Activated B cell treated with CpG ODN at 0.5 μM for 24 hours (primary cell): ENCODE measurements at regions not wholly inside any gene's neighbourhood (a gene's known extent, or its start where the extent isn't known, plus 50 kb on each side); places are given as distances from the start of the nearest gene placed in this dataset.

Experiments used
- ATAC-seq: fragments of 200-7000 bp; cut with Tn5 transposase; one replicate; pipeline ENCODE4 v1.10.0; 2021; ENCODE audit warnings: low read depth, mild to moderate bottlenecking, moderate library complexity
- CTCF ChIA-PET: fragments of 350-600 bp; sonication (Branson Sonifier 250); formaldehyde crosslinking; loops from one replicate; lab custom pipeline; 2021; ENCODE audit warnings: antibody characterized with exemption; lab: Charles Lee
- POLR2A ChIA-PET: fragments of 350-600 bp; sonication (Branson Sonifier 250); formaldehyde crosslinking; loops from one replicate; lab custom pipeline; 2021; ENCODE audit warnings: antibody characterized with exemption; lab: Charles Lee
- DNase-seq: peaks from one replicate; pipeline ENCODE4 v3.0.0; 2022
- H3K27ac Mint-ChIP-seq: one replicate; pipeline ENCODE4 v1.8.0; 2020; ENCODE audit warnings: mixed read lengths
- H3K27me3 Mint-ChIP-seq: one replicate; pipeline ENCODE4 v1.8.0; 2021; ENCODE audit warnings: mixed read lengths
- H3K36me3 Mint-ChIP-seq: one replicate; pipeline ENCODE4 v1.8.0; 2021; ENCODE audit warnings: low read depth, mixed read lengths
- H3K4me1 Mint-ChIP-seq: one replicate; pipeline ENCODE4 v1.8.0; 2021; ENCODE audit warnings: mixed read lengths
- H3K4me3 Mint-ChIP-seq: one replicate; pipeline ENCODE4 v1.8.0; 2020; ENCODE audit warnings: mild to moderate bottlenecking, mixed read lengths
- H3K9me3 Mint-ChIP-seq: one replicate; pipeline ENCODE4 v1.8.0; 2020; ENCODE audit warnings: mixed read lengths
- intact Hi-C: fragments of 100-400 bp; cut with micrococcal nuclease; formaldehyde crosslinking; loops from one replicate; pipeline ENCODE4 v1.15.1; 2024
- TF ChIP-seq, protein P1 (sequence below): fragments of 200-600 bp; IDR thresholded peaks from one replicate; pipeline ENCODE4 v1.8.0; 2022; ENCODE audit warnings: antibody characterized with exemption, mild to moderate bottlenecking

DNA sequence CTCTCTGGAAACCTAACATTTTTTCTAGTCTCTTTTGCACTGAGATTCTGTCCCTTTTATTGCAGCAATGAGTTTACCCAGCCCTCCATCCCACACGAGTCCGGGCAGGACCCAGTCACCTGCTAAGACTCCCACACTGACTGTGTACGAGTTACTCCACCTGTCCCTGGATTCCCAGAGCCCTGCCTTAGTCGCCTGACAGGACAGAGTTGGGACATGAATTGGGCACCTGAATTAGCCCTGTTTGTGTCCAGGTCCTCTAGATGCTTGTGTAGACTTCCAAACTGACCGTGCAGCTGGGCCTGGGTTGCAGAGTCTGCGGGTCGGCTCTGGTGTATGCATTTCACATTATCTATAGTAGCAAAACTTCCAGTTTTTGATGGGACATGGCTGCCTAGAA is 238.7 kb downstream of the VAPA start:
- ATAC-seq (no peak), DNase-seq (no peak)
- H3K27me3 Mint-ChIP-seq: no peaks in the 10 kb centered on the region
- no peaks in the 10 kb centered on the region for H3K4me1 Mint-ChIP-seq
- H3K9me3 Mint-ChIP-seq: peaks cover 4% of the 10 kb centered on the region
- TF ChIP-seq, protein P1, sequence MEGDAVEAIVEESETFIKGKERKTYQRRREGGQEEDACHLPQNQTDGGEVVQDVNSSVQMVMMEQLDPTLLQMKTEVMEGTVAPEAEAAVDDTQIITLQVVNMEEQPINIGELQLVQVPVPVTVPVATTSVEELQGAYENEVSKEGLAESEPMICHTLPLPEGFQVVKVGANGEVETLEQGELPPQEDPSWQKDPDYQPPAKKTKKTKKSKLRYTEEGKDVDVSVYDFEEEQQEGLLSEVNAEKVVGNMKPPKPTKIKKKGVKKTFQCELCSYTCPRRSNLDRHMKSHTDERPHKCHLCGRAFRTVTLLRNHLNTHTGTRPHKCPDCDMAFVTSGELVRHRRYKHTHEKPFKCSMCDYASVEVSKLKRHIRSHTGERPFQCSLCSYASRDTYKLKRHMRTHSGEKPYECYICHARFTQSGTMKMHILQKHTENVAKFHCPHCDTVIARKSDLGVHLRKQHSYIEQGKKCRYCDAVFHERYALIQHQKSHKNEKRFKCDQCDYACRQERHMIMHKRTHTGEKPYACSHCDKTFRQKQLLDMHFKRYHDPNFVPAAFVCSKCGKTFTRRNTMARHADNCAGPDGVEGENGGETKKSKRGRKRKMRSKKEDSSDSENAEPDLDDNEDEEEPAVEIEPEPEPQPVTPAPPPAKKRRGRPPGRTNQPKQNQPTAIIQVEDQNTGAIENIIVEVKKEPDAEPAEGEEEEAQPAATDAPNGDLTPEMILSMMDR: no peak
- no peak overlapping the region for H3K27ac Mint-ChIP-seq
- no peak overlapping the region for H3K4me3 Mint-ChIP-seq
- ChIA-PET POLR2A (no interaction called here), CTCF (no interaction called here)
- no peaks in the 10 kb centered on the region for H3K36me3 Mint-ChIP-seq
- intact Hi-C loops: no loop called here

DNA sequence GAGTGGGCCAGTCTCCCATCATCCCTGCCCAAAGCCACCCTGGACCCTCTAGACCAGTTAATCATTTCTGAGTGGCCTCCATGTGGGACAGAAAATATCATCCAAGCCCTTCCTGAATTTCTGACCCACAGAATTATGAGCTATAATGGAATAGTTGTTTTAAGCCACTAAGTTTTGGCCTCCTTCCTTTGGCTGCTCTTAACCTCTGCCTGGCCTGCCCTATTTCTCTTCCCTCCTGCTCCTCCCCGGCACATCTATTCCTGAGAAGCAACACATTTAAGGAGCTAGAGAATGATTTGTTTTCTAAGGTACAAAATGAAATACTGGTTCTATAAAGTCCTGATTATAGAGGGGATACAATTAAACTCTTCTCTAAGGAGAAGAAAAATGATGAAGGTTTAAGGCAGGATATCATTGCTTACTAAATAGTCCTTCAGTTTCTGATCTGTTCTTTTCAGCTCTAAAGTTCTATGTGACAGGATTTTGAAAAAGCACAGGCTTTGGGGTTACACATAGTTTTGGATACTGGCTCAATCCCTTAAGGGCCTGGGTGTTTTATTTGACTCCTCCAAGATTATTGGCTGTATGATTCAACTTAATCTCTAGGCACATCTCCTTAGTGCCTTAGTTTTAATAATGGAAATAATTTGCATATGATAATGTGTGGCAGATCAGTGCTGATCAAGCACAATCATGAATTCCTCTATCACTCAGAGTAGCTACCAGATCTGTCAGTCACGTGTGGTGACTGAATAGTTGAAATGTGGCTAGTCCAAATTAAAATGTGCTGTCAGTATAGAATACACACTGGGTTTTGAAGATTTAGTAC is 240.3 kb downstream of the VAPA start:
- H3K4me1 Mint-ChIP-seq: no peaks in the 10 kb centered on the region
- intact Hi-C loops: no loop called here
- no peak for DNase-seq
- H3K27ac Mint-ChIP-seq: no peak overlapping the region
- TF ChIP-seq, protein P1: no peak
- no peaks in the 10 kb centered on the region for H3K27me3 Mint-ChIP-seq
- no peaks in the 10 kb centered on the region for H3K36me3 Mint-ChIP-seq
- CTCF ChIA-PET: no interaction called here
- no peak for ATAC-seq
- POLR2A ChIA-PET: no interaction called here
- no peak overlapping the region for H3K4me3 Mint-ChIP-seq
- H3K9me3 Mint-ChIP-seq: peaks cover 4% of the 10 kb centered on the region

DNA sequence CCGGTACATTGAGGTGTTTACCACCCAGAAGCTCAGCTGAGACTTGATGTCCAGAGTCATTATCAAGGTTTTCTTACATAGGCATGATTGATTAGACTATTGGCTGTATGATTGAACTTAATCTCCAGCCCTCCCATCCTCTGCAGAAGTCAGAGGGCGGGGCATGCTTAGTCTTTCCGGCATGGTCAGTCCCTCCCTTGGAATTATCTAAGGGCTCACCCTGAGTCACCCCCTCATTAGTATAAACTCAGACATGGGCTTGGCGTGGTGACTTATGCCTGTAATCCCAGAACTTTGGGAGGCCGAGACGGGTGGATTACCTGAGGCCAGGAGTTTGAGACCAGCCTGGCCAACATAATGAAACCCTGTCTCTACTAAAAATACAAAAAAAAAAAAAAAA is 243.9 kb downstream of the VAPA start:
- POLR2A ChIA-PET: no interaction called here
- CTCF ChIA-PET: no interaction called here
- no peak for DNase-seq
- Mint-ChIP-seq H3K27me3 (no peaks in the 10 kb centered on the region), H3K9me3 (peaks cover 4% of the 10 kb centered on the region), H3K27ac (no peak overlapping the region), H3K4me1 (no peaks in the 10 kb centered on the region), H3K36me3 (no peaks in the 10 kb centered on the region), H3K4me3 (no peak overlapping the region)
- intact Hi-C loops: no loop called here
- ATAC-seq: no peak
- TF ChIP-seq, protein P1: no peak

DNA sequence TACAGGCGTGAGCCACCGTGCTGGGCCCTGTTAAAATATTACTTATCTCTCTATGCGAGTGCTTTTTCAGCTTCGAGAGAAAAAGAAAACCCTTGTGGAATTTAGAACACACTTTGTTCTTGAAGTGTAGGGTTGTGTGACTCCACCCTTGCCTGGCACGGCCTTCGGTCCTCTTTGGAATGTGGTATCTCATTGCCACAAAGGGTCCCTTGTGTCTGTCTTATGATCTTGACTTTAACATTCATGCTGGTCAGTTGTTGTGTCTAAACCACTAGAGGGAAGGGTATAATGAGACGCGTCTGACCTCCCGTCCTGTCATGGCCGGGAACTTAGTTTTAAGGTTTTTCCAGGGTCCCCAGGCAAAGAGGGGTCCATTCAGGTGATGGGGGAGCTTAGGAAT is 246.4 kb downstream of the VAPA start:
- TF ChIP-seq, protein P1: no peak
- DNase-seq: no peak
- CTCF ChIA-PET: no interaction called here

DNA sequence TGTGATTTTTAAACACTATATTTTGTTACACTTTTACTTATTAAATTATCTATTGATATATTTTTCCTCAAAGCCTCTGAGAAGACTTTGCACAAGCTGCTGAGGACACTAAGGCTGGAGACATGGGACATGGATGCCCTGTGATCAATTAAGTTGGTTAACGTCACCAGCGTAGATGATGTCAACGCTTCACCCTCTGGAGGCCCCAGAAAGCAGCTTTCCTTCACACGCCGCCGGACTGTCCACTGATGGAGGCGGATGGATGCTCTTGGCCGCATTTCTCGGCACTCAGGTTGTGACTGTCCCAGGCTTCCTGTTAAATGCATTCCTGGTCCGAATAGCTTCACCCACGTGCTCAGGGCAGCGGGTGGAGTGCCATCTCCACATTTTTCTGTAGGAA is 247.5 kb downstream of the VAPA start:
- ChIA-PET CTCF (no interaction called here), POLR2A (no interaction called here)
- Mint-ChIP-seq H3K9me3 (no peaks in the 10 kb centered on the region), H3K36me3 (no peaks in the 10 kb centered on the region), H3K4me1 (no peaks in the 10 kb centered on the region), H3K27ac (no peak overlapping the region), H3K27me3 (no peaks in the 10 kb centered on the region), H3K4me3 (no peak overlapping the region)
- ATAC-seq (no peak), DNase-seq (no peak)
- intact Hi-C loops: no loop called here
- TF ChIP-seq, protein P1: no peak

More for the DNA sequence above, 246.4 kb downstream of the VAPA start:
- Mint-ChIP-seq H3K36me3 (no peaks in the 10 kb centered on the region), H3K9me3 (peaks cover 4% of the 10 kb centered on the region), H3K4me1 (no peaks in the 10 kb centered on the region), H3K27me3 (no peaks in the 10 kb centered on the region), H3K27ac (no peak overlapping the region), H3K4me3 (no peak overlapping the region)
- POLR2A ChIA-PET: no interaction called here
- no peak for ATAC-seq
- intact Hi-C loops: no loop called here
